CD4-positive, alpha-beta T cell treated with Interferon alpha-2 for 1 hour (primary cell): ENCODE measurements at regions not wholly inside any gene's neighbourhood (a gene's known extent, or its start where the extent isn't known, plus 50 kb on each side); places are given as distances from the start of the nearest gene placed in this dataset.
"Not testable (repeated sequence)": the region's sequence is repeated elsewhere in the genome, so short reads cannot be mapped to it uniquely, and the experiment has no call there.

ENCODE experiments used
- DNase-seq, 2 donors: peaks; one replicate each; pipeline ENCODE4 v3.0.0-alpha.2; 2020 to 2022

DNA sequence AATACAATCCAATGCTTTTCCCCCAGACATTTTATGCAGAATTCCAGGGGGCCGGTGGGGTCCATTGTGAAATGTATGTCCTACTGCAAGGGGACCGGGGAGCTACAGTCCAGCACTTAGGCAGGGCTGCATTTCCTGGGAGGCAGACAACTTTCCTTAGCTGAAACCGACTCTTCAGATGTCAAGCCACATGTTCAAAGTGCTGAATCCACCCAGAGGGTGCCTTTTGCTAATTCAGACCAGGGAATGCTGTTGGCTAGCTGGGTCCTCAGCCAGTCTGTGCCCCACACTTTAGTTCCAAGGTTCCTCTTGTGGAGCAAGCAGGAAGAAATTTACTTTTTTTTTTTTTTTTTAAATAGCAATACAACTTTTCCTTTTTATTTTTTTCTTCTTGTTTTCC is 219.5 kb upstream of the LRTM1 start:
- no peak for DNase-seq

GRCh38 chr3:55146216-55146615 is 218.4 kb upstream of the LRTM1 start:
- no peak for DNase-seq

DNA sequence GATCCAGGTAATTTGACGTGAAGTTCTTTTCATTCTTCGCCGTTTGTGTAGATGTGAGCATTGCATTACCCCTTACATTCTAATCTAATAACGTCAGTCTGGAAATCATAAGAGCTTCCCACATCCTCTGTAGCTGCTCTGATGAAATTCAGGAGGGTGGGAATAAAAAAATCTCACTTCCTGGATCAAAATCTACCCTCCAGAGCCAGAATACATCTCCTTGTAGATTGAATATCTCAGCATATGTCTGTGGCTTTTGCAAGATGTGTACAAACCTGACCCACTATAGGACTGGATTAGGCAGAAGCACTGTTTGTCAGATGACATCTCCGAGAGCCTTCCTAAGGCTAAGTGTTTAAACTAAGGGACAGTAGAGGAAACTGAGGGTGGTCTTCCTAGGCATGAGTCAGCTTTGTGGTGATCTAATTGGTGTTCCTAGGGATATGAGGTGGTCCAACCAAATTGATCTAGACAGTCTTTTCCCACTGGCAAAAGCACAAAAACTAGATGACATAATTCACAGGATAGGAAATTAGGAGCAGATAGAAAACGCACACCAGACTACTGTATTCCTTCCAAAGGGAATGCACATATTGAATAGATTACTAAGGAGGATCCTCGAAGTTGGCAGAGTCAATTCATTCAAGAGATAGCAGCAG is 216.3 kb upstream of the LRTM1 start:
- no peak for DNase-seq

- no peak for DNase-seq
These were observed 215.5 kb upstream of the LRTM1 start for GRCh38 chr3:55143336-55143735.

GRCh38 chr3:55136291-55136690 is 208.4 kb upstream of the LRTM1 start:
- not testable (repeated sequence) for DNase-seq

DNA sequence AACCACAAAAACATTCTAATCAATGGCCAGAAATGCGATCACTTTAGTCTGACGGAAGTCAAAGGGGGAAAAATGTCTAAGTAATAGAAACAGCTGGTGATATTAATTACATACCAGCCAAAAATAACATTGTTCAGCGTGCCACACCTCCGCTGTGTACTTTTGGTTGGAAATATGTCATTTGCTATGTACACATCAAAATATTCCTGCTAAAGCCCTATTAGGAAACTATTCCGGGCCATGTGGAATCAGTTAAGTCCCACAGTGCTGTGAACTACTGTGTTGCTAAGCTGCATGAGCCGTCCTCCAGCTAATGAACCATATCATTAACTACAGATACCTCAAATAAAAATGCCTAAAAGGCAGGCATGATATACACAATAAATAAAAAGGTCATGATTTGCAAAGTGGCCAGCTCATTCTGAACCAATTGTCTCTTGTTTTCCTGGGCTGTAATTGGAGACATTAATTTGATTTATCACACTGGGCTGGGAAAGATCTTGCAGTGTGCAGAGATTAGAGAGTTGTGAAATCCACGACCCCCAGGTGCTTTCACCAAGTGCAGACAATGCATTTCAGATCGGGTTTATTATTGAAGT is 200.5 kb upstream of the LRTM1 start:
- DNase-seq, result no peak

DNA sequence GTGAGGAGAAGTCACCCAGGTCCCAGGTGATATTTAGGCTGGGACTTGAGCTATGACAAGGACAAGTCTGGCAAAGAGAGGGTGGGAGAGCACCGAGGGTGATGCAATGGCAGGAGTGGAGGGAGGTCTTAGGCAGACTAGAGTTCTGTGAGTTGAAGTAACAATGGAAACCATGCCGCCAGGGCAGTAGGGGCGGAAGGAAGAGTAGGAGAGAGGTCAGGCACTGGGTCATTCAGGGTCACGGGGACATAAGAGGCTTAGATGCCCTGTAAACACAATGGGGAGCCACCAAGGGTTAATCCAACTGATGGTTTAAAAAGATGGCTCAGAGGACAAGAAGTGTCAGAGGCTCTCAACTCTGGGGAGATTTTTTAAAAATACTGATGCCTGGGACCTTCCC is 199.7 kb upstream of the LRTM1 start:
- no peak for DNase-seq

DNA sequence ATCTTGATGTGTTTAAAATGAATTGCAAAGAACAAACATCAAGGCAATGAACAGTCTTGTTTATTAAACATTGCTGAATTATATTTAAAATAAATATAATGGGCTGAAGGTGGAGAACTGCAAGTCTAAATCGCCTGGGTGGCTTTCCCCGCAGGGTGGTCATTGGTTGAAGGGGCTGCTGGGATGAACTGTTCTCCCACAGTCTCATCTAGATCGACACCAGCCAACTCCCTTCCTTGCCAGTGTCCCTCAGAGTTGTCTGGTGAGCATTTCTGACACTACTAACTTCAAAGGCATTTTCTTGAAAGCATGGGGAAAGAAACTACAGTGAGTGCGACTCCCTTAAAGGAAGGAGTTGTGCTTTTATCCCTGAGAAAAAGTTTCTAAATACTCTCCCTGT is 196.5 kb upstream of the LRTM1 start:
- no peak for DNase-seq
